Ureter (tissue), 1 donor: ENCODE measurements at regions not wholly inside any gene's neighbourhood (a gene's known extent, or its start where the extent isn't known, plus 50 kb on each side); places are given as distances from the start of the nearest gene placed in this dataset.
"Not testable (repeated sequence)": the region's sequence is repeated elsewhere in the genome, so short reads cannot be mapped to it uniquely, and the experiment has no call there.

Experiments used
- DNase-seq: peaks from one replicate; pipeline ENCODE4 v3.0.0-alpha.2; 2020; ENCODE audit warnings: low spot score
- donor health status: DM: yes; HTN: yes; CAD: no.

DNA sequence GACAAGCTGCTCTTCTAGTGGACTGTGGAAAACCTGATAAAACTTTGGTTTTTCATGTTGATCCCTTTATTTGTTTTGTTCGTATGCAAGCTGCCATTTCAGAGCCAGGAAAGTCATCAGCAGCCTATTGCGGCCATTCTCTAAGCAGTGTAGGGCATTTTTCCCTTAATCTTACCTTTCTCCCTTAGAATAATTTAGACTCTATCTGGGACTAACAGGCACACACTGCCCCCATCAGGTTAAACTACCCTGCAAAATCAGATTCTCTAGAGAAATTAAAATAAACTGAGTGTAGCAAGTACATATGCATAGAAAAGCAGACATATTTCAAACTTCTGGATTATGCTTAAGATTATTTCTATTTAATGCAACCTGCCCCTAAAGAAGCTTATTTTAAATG lies 347.5 kb downstream of the METTL4 start:
- DNase-seq, result no peak

DNA sequence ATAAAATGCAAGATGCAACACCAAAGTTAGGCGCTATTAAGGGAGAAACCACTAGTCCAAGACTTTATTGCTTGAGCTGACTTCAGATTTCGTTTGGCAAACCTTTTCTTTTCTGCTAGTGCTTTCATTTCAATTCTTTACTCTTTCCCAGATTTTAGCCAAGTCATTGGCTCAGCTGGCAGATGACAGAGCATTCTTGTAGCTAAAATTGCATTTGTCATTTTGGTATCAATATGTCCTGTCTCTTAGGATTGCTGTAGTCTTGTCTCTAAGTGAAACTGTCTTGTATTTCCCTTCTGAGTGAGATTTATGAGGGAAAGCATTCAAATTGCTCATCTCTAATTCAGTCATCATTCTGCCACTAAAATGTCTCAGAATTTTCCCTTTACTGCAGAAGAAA lies 335.1 kb downstream of the METTL4 start:
- DNase-seq, result no peak

DNA sequence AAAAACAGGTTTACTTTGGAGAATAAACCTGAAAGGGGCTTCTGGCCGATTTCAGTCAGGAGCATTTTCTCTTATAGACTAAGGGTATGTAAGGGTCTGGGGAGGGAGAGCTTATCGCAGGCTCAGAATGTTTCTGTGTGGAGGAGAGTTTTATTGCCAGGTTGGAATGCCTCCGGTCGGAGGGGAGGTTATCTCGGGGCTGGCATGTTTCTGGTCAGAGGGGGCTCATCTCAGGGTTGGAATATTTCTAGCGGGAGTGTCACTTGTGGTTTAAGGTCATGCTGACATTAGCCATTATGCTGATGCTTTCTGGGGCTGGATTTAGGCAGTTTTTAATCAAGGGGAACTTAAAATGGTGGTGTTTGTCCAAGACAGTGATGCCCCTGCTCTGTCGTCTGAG lies 333.6 kb downstream of the METTL4 start:
- no peak for DNase-seq

DNA sequence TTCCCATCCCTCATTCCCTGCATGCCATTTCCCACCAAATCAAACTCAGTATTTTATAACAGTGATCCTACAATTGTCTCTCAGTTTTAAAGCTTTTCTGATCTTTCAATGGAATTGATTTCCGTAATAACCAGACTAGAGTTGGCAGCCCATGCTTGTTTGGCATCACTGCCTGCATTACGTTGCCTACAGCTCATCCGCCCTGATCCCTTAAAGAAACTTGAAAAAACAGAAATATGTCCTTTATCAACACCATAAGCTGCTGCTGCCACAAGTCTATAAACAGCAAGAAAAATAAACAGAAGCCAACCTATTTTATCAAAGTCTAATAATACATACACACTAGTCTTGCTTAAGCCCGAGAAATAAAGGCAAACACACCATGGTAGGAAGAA lies 331.0 kb downstream of the METTL4 start:
- no peak for DNase-seq

DNA sequence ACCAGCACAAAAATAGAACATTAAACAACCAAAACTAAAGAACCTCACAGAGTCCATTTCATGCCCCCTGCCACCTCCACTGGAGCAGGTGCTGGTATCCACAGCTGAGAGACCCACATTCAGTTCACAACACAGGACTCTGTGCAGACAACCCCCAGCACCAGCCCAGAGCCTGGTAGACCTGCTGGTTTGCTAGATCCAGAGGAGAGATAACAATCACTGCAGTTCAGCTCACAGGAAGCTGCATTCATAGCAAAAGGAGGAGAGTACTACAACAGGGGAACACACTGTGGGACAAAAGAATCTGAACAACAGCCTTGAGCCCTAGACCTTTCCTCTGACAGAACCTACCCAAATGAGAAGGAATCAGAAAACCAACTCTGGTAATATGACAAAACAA lies 326.7 kb downstream of the METTL4 start:
- DNase-seq, result no peak

DNA sequence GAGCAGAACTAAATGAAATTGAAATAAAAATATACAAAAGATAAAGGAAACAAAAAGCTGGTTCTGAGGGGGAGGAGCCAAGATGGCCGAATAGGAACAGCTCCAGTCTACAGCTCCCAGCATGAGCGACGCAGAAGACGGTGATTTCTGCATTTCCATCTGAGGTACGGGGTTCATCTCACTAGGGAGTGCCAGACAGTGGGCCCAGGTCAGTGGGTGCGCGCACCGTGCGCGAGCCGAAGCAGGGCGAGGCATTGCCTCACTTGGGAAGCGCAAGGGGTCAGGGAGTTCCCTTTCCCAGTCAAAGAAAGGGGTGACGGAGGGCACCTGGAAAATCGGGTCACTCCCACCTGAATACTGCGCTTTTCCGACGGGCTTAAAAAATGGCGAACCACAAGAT lies 324.2 kb downstream of the METTL4 start:
- DNase-seq, result not testable (repeated sequence)

DNA sequence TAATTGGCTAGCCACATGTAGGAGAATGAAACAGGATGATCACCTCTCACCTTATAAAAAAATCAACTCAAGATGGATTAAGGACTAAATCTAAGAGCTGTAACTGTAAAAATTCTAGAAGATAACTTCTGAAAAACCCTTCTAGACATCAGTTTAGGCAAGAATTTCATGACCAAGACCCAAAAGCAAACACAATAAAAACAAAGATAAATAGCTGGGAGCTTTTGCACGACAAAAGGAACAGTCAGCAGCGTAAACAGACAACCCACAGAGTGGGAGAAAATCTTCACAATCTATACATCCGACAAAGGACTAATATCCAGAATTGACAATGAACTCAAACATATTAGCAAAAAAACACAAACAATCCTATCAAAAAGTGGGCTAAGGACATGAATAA lies 316.3 kb downstream of the METTL4 start:
- no peak for DNase-seq

DNA sequence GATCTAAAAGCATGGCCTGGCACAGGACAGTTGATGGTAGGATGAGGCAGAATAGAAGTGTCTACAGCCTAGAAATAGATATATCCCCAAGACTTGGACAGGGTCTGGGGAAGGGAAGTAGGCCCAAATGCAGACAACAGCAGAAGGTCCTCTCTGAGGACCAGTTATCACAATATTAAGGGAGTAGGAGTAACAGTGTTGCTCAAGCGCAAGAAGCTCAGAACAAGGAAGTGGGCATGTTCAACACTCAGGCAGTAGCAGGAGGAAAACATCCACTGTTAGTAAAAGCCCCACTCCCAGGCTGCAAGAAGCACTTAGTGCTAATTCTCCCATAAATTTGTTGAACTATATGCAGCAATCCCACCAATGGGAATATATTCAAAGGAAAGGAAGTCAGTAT lies 314.7 kb downstream of the METTL4 start:
- no peak for DNase-seq

DNA sequence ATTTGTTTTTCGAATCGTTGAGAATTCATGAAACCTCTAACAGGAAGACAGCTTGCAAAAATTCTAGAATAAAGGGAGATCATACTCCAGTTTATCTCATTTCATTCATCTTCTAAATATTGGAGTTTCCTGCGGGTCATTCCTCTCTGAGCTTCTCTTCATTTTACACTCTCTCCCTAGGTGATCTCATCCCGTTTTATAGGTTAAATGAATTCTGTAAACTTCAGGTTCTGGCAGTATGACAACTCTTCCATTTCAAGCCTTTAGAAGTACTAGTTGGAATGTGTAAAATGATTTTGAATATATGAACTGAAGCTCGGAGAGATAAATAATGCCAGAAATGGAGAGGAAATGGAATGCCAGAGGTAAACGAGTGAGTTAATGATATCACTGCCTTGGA lies 312.4 kb downstream of the METTL4 start:
- no peak for DNase-seq

DNA sequence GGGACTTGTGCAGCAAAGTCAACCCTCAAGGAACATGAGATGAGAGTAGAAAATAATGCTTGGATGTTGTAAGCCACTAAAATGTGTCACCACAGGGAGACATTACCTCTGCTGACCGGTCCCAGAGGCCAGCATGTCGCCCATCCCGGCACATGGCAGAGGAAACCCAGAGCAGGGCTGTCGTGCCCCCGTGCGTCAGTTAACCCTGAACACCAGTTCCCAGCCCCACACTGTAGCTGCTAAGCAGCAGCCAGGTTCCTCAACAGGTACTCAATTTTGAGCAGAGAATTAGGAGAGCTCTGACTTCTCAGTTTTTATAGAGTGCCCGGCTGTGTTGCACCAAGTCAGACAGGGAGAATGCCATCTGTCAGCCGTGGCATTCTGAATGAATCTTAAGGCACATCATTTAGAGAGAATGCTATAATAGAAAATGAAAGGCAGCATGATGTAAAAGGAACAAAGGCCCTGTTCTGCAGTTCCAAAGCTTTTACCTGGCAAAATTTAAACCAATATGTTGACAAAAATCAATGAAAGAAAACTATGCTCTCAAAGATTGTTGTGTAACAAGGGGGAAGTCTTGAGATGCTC lies 307.9 kb downstream of the METTL4 start:
- no peak for DNase-seq

DNA sequence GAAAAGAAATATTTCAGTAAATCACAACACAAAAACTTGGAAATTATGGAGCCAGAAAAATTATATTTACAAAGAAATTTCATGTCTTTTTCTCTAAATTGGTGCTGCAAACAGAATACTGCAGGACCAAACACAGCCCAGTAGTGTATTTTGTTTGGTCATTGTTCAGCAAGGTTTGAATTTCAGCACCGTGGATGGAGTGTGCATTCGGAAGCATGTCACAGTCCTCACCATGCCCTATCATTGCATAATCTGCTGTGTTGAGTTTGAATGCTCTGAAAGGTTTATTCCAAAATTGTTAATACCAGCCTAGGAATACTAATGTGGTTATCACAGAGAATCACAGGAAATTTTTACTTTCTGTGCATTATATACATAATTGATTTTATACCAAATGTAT lies 296.7 kb downstream of the METTL4 start:
- no peak for DNase-seq

DNA sequence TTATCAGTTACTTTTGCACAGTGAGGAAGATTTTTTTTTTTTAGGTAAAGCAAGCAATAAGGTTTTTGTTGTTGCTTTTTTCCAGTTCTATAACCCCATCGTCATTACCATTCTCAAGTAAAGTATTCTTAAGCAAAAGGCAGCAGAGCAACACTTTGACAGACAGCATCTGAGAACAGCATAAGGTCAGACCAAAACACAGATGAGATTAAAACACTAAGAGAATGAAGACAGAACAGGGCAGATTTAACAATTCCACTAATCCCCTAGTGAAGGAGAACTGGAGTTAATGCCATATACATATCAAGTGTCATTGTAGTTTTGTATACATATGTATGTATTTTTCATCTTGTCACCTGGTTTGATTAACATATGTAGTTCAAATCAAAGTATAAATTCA lies 290.2 kb downstream of the METTL4 start:
- DNase-seq, result no peak

DNA sequence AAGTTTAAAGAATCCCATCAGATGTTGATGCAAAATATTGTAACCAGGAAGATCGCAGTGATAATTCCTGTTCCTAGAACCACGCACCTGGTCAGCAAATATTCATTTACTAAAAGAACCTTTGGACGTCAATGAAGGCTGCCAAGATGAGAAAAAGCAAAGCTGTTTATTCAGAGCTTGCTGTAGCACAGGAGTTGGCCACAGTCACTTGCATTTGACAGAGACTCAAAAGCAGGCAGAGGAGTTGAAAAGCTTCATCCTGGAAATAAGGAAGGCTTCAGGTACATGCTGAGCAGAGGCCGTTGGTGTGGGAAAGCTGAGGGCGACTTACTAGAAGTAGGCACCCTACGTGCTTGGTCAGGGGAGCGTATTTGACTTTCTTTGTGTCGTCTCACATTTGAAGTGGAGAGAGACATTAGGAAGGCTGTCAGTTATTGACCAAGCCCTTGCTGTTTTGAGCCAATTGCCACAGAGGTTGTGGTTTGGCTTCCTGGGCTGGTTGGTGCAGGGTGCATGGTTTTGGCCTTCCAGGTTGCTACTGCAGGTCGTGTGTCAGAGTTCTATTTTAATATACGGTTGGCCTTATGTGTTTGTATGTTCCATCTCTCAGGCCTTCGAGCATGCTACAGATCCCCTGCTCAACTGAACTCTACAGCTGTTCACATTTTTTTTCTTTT lies 289.6 kb downstream of the METTL4 start:
- DNase-seq, result no peak

DNA sequence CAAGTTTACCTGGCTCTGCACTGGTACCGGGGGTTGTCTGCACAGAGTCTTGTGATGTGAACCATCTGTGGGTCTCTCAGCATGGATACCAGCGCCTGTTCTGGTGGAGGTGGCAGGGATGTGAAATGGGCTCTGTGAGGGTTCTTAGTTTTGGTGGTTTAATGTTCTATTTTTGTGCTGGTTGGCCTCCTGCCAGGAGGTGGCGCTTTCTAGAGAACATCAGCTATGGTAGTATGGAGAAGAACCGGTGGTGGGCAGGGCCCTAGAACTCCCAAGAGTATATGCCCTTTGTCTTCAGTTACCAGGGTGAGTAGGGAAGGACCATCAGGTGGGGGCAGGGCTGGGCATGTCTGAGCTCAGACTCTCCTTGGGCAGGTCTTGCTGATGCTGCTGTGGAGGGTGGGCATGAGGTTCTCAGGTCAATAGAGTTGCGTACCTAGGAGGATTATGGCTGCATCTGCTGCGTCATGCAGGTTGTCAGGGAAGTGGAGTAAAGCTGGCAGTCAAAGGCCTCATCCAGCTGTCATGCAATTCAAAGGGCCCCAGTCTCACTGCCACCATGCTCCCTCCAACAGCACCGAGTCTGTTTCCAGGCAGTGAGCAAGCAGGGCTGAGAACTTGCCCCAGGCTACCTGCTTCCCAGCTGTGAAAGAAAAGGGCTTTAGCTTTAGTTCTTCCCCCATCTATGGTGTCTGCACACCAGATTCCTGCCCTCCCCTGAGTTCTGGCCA lies 278.0 kb downstream of the METTL4 start:
- no peak for DNase-seq

DNA sequence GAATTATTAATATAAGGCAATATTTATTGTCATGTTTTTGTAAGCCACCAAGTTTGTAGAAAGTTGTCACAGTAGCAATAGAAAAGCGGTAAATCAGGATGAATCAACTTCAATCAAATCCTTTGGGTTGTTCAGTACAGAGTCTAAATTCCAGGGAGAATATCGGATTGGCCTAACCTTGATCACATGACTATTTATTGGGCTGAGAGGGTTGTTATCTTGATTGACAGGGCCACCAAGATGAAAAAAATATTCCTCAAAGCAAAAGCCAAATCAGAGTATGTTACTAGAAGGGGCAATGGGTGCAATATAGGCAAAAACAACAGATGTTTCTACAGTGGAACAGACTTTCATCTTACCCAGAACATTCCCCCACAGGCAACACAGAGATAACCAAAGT lies 270.0 kb downstream of the METTL4 start:
- DNase-seq, result no peak

DNA sequence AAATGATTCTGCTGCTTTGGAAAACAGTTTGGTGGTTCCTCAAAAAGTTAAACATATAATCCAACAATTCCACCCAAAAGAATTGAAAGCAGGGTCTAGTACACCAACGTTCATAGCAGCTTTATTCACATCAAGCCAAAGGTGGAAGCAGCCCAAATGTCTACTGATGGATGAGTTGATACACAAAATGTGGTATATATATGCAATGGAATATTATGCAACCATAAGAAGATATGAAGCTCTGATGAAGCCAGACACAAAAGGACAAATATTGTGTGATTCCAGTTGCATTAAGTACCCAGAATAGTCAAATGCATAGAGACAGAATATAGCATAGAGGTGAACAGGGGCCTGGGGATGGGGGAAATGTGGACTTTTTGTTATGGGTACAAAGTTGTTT lies 269.3 kb downstream of the METTL4 start:
- DNase-seq, result no peak

DNA sequence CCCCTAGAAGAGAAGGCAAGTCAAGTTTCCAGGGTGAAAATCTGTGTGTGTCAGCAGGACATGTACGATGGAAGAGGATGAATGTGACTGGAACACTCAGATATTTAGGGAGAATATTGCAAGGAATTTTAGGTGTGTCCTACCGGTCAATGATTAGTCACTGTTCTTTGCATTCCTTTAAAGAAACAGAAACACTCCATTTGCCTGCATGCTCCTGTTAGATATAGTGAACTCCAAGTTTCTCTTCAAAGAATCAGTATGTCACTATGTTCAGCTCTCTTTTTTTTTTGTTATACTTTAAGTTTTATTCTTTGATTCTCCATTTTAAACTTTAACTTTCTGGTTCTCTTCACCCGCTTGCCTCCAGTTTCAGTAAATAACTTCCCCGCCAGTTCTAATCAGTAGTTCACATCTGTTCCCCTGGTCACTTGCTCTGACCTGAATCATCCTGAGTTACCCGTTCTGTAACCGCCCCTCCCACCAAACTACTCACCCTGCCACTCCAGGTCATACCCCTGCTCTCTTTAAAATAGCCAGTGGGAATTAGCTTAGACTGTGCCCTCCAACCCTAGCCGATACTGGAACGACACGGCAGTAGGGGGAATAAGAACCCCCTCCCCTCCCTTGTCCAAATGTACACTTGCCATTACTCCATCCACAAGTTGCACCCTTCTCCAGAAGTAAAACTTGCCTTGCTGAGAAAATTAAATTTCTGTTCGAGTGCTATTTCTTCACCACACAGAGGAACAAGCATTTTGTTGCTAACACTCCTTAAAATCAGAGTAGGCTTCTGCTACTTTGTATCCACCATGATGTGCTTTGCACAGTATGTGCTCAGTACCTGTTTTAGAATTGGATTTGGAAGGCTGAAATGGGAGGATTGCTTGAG lies 268.4 kb downstream of the METTL4 start:
- DNase-seq, result no peak

DNA sequence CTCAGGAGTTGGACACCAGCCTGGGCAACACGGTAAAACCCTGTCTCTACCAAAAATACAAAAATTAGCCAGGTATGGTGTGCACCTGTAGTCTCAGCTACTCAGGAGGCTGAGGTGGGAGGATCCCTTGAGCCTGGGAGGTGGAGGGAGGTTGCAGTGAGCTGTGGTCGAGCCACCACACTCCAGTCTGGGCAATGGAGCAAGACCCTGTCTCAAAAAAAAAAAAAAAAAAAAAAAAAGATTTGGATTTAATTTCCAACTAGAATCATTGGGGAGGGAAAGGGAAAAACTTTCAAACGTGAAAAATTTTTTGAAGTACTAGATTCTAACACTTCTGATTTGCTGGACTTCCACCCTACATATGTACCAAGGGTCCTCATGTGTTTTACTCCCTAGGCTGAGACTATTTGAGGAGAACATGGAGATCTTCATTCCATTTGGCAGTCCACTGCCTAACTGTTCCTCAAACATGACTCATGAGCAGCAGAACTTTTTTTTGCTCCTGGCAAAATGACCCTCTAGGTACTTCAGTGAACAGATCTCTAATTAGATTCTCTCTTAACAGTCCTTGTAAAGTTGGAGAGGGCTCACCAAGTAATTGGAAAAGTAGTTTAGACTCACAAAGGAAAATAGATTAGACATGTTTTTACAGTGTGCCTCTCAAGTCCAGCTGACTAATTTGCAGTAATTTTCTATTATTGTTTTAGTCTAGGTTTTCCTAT lies 267.6 kb downstream of the METTL4 start:
- DNase-seq, result no peak

DNA sequence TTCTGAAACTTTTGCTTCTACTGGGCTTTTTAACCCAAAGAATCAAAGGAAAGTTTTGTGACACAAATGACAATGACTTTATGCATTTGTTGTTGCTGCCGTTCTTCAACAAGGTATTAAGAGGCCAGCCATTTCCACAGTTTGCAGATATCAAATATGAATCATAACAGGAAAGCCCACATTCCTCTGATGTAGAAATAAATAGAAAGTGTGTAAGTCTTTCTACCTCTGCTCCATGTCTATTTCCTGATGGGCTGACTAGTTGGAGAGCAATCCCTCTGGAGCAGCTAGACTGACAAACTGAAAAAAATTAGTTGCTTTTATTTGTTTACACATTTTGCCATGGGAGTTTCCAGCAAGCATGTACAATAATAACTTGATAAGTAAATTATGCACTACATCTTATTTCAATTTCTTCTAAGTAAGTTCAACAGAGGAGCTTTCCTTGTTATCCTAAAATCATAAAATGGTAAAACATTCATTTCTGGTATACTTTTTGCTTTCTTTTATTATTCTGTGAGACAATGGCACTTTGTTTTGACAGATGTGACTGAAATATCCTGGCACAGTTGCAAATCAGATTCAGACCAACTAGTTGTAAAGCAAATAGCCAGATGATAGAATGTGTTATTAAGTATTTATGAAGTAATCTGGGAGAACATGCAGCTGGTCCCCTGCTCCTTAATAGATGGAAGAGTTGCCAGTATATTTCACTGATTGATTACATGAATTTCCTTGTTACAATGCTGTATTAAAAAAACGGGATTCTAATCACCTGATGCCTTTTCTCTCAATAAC lies 266.7 kb downstream of the METTL4 start:
- DNase-seq, result no peak

DNA sequence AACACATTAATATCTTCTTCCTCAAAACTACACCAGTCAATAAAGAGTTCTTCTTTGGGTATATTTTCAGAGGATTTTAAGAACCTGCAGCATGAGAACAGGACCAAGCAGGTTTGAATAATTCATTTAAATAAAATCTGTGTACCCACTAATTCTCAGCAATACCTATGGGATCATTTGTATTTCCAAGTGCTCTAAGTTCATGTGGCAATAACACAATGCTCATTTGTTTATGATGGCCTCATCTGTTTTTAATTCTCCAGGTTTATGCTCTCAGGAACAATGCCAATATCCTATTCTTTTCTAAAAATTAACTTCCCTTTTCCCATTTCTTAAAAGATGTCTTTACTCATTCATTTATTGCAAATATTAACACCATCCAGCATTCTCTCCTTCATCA lies 264.7 kb downstream of the METTL4 start:
- DNase-seq, result no peak

DNA sequence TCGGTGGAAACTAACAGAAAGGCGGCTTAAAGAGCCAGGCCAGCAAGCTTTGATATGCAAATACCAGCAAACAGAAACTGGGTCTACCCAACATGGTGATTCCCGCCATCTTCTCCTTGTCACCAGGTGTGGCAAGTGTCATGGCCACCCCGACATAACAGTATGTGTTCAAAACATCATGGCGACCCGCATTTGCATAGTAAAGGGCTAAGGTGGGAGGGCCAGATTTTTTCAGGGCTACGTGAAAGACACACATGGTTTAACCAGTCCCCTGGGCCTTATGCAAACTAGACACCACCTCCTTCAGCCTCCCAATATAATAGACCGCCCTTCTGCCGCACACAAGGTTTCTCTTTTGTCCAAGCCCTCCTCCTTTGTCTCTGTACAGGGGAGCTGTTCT lies 260.4 kb downstream of the METTL4 start:
- DNase-seq, result no peak
